OCI-LY3 (cell line): ENCODE measurements at regions not wholly inside any gene's neighbourhood (a gene's known extent, or its start where the extent isn't known, plus 50 kb on each side); places are given as distances from the start of the nearest gene placed in this dataset.

ENCODE experiments used
- H2AFZ ChIP-seq: fragments of 200-600, 300-600 bp; shearing (Covaris generic); 2 replicates; pipeline ENCODE4 v1.6.0; 2014; ENCODE audit warnings: antibody characterized with exemption, low read depth, low read length
- H3K27ac ChIP-seq: fragments of 200-600, 300-600 bp; sonication (generic); 2 replicates; pipeline ENCODE4 v1.5.1; 2014; ENCODE audit warnings: mild to moderate bottlenecking, low read length, moderate library complexity, mixed read lengths
- H3K27me3 ChIP-seq: fragments of 200-600, 300-600 bp; sonication (generic); 2 replicates; pipeline ENCODE4 v1.6.1; 2014; ENCODE audit warnings: low read depth, low read length, mixed read lengths
- H3K36me3 ChIP-seq: fragments of 200-600, 300-600 bp; sonication (generic); replicated peaks from 2 replicates; pipeline ENCODE3; 2014; ENCODE audit warnings: low read depth, low read length, mixed read lengths
- H3K4me1 ChIP-seq: fragments of 300-600, 200-600 bp; sonication (generic); 2 replicates; pipeline ENCODE4 v1.6.1; 2014; ENCODE audit warnings: low read length, mixed read lengths
- H3K4me2 ChIP-seq: fragments of 200-600, 300-600 bp; sonication (generic); 2 replicates; pipeline ENCODE4 v1.6.1; 2014; ENCODE audit warnings: low read length, mixed read lengths
- H3K4me3 ChIP-seq: fragments of 300-600, 200-600 bp; sonication (generic); 2 replicates; pipeline ENCODE4 v1.5.1; 2014; ENCODE audit warnings: antibody characterized with exemption, mild to moderate bottlenecking, low read length, moderate library complexity
- H3K79me2 ChIP-seq: fragments of 300-600, 200-600 bp; shearing (Covaris generic); 2 replicates; pipeline ENCODE4 v1.6.1; 2014; ENCODE audit warnings: mild to moderate bottlenecking, low read length, mixed read lengths
- H3K9ac ChIP-seq: fragments of 300-600, 200-600 bp; shearing (Covaris generic); 2 replicates; pipeline ENCODE4 v1.6.0; 2014; ENCODE audit warnings: mild to moderate bottlenecking, low read length, moderate library complexity
- H3K9me3 ChIP-seq: fragments of 200-600, 300-600 bp; shearing (Covaris generic); 2 replicates; pipeline ENCODE4 v1.6.1; 2014; ENCODE audit warnings: low read length, mixed read lengths; ENCODE audit not compliant: insufficient read depth
- H4K20me1 ChIP-seq: fragments of 200-600, 300-600 bp; sonication (generic); 2 replicates; pipeline ENCODE4 v1.6.1; 2016; ENCODE audit warnings: low read length, mixed read lengths; ENCODE audit not compliant: insufficient read depth
- CTCF ChIP-seq: fragments of 200-600, 300-600 bp; sonication (generic); IDR thresholded peaks from 2 replicates; pipeline ENCODE4 v1.5.1; 2014; ENCODE audit warnings: antibody characterized with exemption, low read length, low read depth
- EZH2phosphoT487 ChIP-seq: fragments of 200-600 bp; shearing (Covaris generic); IDR thresholded peaks from 2 replicates; pipeline ENCODE4 v1.6.1; 2018; ENCODE audit warnings: antibody characterized with exemption, mixed run types, low read depth

DNA sequence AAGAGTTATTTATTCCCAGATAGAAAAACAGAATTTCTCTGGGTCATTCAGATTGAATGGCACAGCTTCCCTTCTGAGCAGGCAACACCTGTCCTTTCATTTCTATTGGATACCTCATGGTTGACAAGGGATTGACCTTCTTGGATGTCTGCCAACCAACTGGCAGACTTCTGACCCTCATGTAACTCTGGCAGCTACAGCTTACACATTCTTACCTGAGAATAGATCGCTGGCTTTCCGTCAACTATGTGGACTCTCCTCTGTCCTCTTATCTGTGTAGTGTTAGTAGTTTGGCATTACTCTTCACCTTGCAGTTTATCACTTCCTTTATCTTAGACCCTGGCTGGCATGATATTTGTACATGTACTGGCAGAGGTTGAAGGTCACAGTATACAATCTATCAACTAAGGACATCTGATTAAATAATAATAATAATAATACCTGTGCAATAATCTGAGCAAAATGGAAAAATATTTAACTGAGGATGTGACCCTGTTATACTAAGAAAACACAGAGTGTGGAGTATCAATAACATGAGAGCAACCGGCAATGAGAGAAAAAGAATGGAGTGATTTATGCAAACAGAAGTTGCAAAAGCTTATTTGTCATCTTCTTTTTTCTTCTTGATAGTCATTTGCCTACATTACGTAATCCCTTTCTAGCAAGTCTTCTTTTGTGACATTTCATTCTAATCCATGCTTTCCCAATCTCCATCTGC, 1118.2 kb downstream of the ARAP2 start:
- Histone ChIP-seq H3K4me2 (no peak overlapping the region), H3K79me2 (no peaks in the 10 kb centered on the region), H3K4me1 (no peaks in the 10 kb centered on the region), H3K36me3 (no peaks in the 10 kb centered on the region), H2AFZ (no peak overlapping the region), H3K27me3 (no peaks in the 10 kb centered on the region), H3K4me3 (no peak overlapping the region), H3K27ac (no peak overlapping the region), H3K9ac (no peak overlapping the region), H4K20me1 (no peaks in the 10 kb centered on the region), H3K9me3 (no peaks in the 10 kb centered on the region)
- TF ChIP-seq CTCF (no peak), EZH2phosphoT487 (no peak)

DNA sequence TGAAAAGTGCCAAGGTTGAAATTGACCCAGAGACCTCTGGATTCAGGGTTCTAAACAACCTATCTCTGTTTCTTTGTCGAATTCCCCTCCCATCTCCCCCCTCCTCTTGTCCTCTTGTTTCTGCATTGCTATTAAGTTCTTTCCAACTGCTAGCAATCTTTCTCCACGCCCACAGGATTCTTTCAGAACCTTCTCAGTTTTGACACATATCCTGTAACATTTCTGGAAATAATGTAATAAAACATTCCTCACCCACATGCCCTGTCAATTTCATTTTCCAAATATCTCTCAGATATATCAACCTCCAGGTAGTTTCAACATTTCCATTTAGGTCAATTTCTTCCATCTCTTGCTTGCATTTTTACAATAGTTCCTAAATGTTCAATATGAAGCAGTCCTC, 1105.9 kb downstream of the ARAP2 start:
- Histone ChIP-seq H3K9ac (no peak overlapping the region), H3K27me3 (no peaks in the 10 kb centered on the region), H3K9me3 (no peaks in the 10 kb centered on the region), H3K4me3 (no peak overlapping the region), H4K20me1 (no peaks in the 10 kb centered on the region), H3K27ac (no peak overlapping the region), H2AFZ (no peak overlapping the region), H3K36me3 (no peaks in the 10 kb centered on the region), H3K79me2 (no peaks in the 10 kb centered on the region), H3K4me1 (no peaks in the 10 kb centered on the region), H3K4me2 (no peak overlapping the region)
- no peak for TF ChIP-seq EZH2phosphoT487
- TF ChIP-seq CTCF, result no peak

DNA sequence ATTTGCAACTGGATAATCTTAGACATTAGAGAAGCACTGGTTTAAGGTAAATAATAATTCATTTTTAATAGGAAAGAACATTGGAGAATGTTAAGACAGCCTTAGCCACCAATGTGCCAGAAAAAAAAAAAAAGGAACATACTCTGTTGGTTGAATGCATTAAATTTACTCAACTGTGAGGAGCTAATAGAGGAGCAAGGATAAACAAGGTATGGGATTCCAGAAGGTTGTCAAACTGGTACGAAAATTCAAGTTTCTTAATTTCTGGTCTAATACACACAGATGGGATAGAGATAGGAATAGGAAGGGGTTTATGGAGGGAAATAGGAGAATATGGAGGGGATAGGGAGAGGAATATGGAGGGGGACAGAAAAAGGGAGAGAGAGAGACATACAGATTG, 1096.6 kb downstream of the ARAP2 start:
- Histone ChIP-seq H3K27ac (no peak overlapping the region), H3K27me3 (no peaks in the 10 kb centered on the region), H3K36me3 (no peaks in the 10 kb centered on the region), H3K79me2 (no peaks in the 10 kb centered on the region), H4K20me1 (no peaks in the 10 kb centered on the region), H3K4me1 (no peaks in the 10 kb centered on the region), H3K9me3 (no peaks in the 10 kb centered on the region), H2AFZ (no peak overlapping the region), H3K4me3 (no peak overlapping the region), H3K9ac (no peak overlapping the region), H3K4me2 (no peak overlapping the region)
- no peak for TF ChIP-seq CTCF
- TF ChIP-seq EZH2phosphoT487, result no peak

- Histone ChIP-seq H3K27me3 (no peaks in the 10 kb centered on the region), H4K20me1 (no peaks in the 10 kb centered on the region), H3K9me3 (no peaks in the 10 kb centered on the region), H3K36me3 (no peaks in the 10 kb centered on the region), H3K4me3 (no peak overlapping the region), H3K79me2 (no peaks in the 10 kb centered on the region), H3K4me1 (no peaks in the 10 kb centered on the region), H2AFZ (no peak overlapping the region), H3K27ac (no peak overlapping the region), H3K4me2 (no peak overlapping the region), H3K9ac (no peak overlapping the region)
- TF ChIP-seq CTCF (peak; percentile 20; the same call in 1 of the 2 replicates), EZH2phosphoT487 (no peak)
Measured at GRCh38 chr4:35151816-35152572, 1092.3 kb downstream of the ARAP2 start.
